ENCODE measurements at regions not wholly inside any gene's neighbourhood (a gene's known extent, or its start where the extent isn't known, plus 50 kb on each side); places are given as distances from the start of the nearest gene placed in this dataset.

GRCh38 chr19:29287061-29287460, 74.1 kb upstream of the UQCRFS1 start:
- TF ChIP-seq CTCF (IDR thresholded peaks at IDR 0.05) (no peak), POLR2A (IDR thresholded peaks at IDR 0.05) (no peak)

Data from Peyer's patch (tissue), 4 donors.